Epithelial cell of proximal tubule (primary cell): ENCODE measurements at regions not wholly inside any gene's neighbourhood (a gene's known extent, or its start where the extent isn't known, plus 50 kb on each side); places are given as distances from the start of the nearest gene placed in this dataset.

Source experiments
- DNase-seq: peaks from one replicate; pipeline ENCODE4 v3.0.0-alpha.2; 2011; ENCODE audit warnings: low read depth
- H3K4me3 ChIP-seq: 2 replicates; pipeline ENCODE4 v1.5.1; 2011; ENCODE audit warnings: low read depth, mild to moderate bottlenecking, low read length
- TF ChIP-seq, protein P1 (sequence below): conservative IDR thresholded peaks from 2 replicates; pipeline ENCODE4 v1.5.1; 2012; ENCODE audit warnings: low read depth, mild to moderate bottlenecking, low read length

DNA sequence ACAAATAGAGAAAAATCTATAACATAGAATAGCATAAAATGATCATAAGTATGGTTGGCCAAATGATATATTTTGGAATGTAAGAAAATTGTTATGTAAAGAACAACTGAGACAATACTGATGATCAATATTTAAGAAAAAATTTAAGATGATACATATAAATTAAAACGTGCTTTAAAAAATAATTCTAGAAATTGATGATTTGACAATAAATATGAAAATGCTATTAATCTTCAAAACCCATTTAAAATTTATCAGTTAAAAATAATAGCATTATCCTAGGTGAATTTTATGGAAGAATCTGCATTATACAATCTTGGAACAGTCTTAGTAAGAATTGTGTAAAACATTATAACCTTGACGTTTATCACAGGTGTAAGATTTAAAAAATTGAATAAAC is 95.1 kb upstream of the DACH1 start:
- TF ChIP-seq, protein P1, sequence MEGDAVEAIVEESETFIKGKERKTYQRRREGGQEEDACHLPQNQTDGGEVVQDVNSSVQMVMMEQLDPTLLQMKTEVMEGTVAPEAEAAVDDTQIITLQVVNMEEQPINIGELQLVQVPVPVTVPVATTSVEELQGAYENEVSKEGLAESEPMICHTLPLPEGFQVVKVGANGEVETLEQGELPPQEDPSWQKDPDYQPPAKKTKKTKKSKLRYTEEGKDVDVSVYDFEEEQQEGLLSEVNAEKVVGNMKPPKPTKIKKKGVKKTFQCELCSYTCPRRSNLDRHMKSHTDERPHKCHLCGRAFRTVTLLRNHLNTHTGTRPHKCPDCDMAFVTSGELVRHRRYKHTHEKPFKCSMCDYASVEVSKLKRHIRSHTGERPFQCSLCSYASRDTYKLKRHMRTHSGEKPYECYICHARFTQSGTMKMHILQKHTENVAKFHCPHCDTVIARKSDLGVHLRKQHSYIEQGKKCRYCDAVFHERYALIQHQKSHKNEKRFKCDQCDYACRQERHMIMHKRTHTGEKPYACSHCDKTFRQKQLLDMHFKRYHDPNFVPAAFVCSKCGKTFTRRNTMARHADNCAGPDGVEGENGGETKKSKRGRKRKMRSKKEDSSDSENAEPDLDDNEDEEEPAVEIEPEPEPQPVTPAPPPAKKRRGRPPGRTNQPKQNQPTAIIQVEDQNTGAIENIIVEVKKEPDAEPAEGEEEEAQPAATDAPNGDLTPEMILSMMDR: no peak
- no peak for DNase-seq
- no peak overlapping the region for H3K4me3 ChIP-seq

DNA sequence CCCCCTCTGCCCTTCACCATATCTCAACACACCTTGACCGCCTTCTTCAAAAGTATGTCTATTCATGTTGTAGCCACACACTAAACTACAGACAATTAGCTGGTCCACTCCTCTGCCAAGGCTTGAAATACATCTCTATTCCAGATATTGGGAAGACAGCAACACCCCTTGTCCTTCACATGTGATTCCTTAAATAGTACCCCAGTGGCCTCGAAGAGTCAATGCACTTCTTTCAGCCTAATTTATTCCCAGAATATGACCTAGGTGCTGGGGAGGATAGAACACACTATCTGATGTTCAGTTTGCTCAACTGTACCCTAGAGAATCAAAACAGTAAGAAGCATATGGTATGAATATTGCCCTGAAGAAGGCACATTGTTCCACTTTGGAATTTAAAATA is 82.4 kb upstream of the DACH1 start:
- no peak overlapping the region for H3K4me3 ChIP-seq
- DNase-seq: no peak
- TF ChIP-seq, protein P1: no peak

DNA sequence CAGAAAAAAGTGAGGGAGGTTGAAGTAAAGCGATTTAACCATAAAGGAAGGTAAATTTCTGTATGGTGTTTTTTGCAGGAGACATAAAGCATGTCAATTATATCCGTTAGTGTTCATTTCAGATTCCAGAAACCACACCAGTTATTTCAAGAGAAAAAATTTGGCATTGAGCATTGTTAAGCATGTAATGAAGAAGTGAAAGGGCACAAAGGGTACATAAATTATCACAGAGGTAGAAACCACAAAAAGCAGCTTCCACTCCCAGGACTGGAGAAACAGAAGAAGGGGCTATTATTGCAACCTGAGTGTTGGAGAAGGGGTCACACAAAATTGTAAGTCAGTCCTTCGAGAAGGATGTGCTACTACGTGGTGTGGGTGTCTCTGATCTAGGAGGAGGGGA is 72.2 kb upstream of the DACH1 start:
- no peak for DNase-seq
- TF ChIP-seq, protein P1: no peak
- no peak overlapping the region for H3K4me3 ChIP-seq

DNA sequence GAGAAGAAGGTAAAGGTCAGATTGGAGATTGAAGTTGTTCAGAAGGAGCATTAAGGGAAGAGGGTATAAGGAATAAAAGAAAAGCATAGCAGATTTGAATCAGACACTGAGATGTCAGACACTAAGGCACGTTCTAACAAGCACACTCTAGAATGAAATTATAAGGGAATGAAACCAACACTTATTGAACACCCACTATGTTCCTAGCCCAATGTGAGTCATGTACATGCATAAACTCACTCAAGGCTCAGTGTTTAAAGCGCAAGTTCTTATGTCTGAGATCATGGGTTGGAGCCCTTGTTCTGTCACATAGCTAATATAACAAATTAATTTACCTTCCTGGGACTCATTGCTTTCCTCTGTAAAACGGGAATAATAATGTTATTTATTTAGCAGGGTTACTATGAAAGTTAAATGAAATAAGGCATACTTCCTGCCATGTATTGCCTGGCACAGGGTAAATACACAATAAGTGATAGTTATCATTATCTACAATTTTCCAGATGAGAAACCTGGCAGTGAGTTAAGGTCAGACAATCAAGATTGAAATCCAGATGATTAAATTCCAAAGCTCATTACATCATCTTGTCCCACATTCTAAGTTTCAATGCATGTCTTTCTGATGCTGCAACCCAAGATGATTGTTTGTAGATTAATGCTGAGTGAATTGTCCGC is 68.3 kb upstream of the DACH1 start:
- TF ChIP-seq, protein P1: no peak
- no peak for DNase-seq
- H3K4me3 ChIP-seq: no peak overlapping the region

DNA sequence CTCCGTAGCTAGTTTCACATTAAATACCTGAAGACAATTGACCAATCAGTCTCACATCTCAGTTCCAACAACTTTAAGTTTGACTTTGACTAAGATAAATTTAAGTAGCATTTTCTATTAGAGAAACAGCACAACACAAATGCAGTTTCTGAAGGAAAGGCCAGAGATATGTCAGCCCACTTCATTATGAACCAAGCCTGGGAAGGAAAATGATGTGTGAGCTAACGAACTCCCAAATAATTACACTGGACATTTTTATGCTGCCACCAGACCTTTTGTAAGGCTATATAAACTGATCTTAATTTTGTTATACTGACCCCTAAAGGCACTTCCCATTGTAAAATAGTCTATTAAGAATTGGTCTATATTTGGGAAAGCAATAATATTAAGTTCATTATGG is 57.9 kb upstream of the DACH1 start:
- no peak for DNase-seq
- H3K4me3 ChIP-seq: no peak overlapping the region
- TF ChIP-seq, protein P1: no peak

DNA sequence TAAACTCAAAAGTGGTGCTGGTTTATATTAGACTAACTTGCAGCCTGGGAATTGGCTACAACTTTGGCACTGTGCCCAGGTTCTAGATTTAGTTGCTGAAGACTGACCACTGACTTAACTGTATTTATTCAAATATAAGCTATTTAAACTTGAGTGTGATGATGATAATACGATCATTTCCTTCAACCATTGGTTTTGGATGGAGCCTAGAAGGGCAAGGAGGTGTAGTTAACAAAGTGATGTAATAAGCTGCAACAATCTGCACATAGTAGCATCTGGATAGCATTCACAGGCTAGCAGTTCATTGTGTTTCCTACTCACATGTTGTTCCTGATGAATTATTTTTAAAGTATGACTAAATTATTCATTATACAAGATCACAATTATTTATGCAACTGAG is 55.2 kb upstream of the DACH1 start:
- TF ChIP-seq, protein P1: no peak
- DNase-seq: no peak
- no peak overlapping the region for H3K4me3 ChIP-seq
